ENCODE measurements at regions not wholly inside any gene's neighbourhood (a gene's known extent, or its start where the extent isn't known, plus 50 kb on each side); places are given as distances from the start of the nearest gene placed in this dataset.
A peak's percentile ranks its signal among the peaks of the same experiment; 100 is the strongest.

GRCh38 chr3:40873934-40874699 is 325.2 kb upstream of the CTNNB1 start:
- DNase-seq (ENCODE audit: low spot score) = no peak

GRCh38 chr3:40875581-40875980 is 323.7 kb upstream of the CTNNB1 start:
- no peak for DNase-seq (ENCODE audit: low spot score)
- Histone ChIP-seq H3K36me3 (no peaks in the 10 kb centered on the region), H3K27me3 (no peaks in the 10 kb centered on the region), H3K4me3 (no peak overlapping the region), H3K4me1 (peaks cover 0 to 34% of the 10 kb centered on the region in 2 donors), H3K9me3 (no peaks in the 10 kb centered on the region), H3K27ac (no peak overlapping the region)
- no peak for TF ChIP-seq CTCF (IDR thresholded peaks at IDR 0.05)

More at GRCh38 chr3:40873934-40874699, 325.2 kb upstream of the CTNNB1 start:
- Histone ChIP-seq H3K27me3 (no peaks in the 10 kb centered on the region), H3K27ac (no peak overlapping the region), H3K9me3 (no peaks in the 10 kb centered on the region), H3K4me1 (peaks cover 0 to 22% of the 10 kb centered on the region in 2 donors), H3K36me3 (no peaks in the 10 kb centered on the region), H3K4me3 (no peak overlapping the region)
- no peak for TF ChIP-seq CTCF (IDR thresholded peaks at IDR 0.05)

- peaks cover 0 to 34% of the 10 kb centered on the region in 2 donors for H3K4me1 ChIP-seq
- no peak for TF ChIP-seq CTCF (IDR thresholded peaks at IDR 0.05)
- H3K4me3 ChIP-seq = no peak overlapping the region
- DNase-seq (ENCODE audit: low spot score) = no peak
- no peaks in the 10 kb centered on the region for H3K9me3 ChIP-seq
- no peaks in the 10 kb centered on the region for H3K36me3 ChIP-seq
- H3K27me3 ChIP-seq = no peaks in the 10 kb centered on the region
- H3K27ac ChIP-seq = no peak overlapping the region
These were observed 323.3 kb upstream of the CTNNB1 start for GRCh38 chr3:40876009-40876408.

- Histone ChIP-seq H3K9me3 (no peaks in the 10 kb centered on the region), H3K4me1 (peaks cover 0 to 34% of the 10 kb centered on the region in 2 donors), H3K27me3 (no peaks in the 10 kb centered on the region), H3K4me3 (no peak overlapping the region), H3K27ac (no peak overlapping the region), H3K36me3 (no peaks in the 10 kb centered on the region)
- no peak for DNase-seq (ENCODE audit: low spot score)
- TF ChIP-seq CTCF (IDR thresholded peaks at IDR 0.05) = no peak
These were observed 322.8 kb upstream of the CTNNB1 start for GRCh38 chr3:40876496-40876895.

- H3K4me3 ChIP-seq = no peak overlapping the region
- DNase-seq (ENCODE audit: low spot score) = peak; percentile 82
- no peaks in the 10 kb centered on the region for H3K9me3 ChIP-seq
- H3K27ac ChIP-seq = peak overlapping the region; percentile 41 to 74
- H3K36me3 ChIP-seq = no peaks in the 10 kb centered on the region
- TF ChIP-seq CTCF (IDR thresholded peaks at IDR 0.05) = no peak
- H3K4me1 ChIP-seq = peaks cover 0 to 34% of the 10 kb centered on the region in 2 donors
- H3K27me3 ChIP-seq = no peaks in the 10 kb centered on the region
These were observed 321.5 kb upstream of the CTNNB1 start for GRCh38 chr3:40877631-40878463.

Data from right atrium auricular region (tissue), 2 donors.